ENCODE measurements at regions not wholly inside any gene's neighbourhood (a gene's known extent, or its start where the extent isn't known, plus 50 kb on each side); places are given as distances from the start of the nearest gene placed in this dataset.

GRCh38 chr4:44791831-44792230 lies 65.5 kb upstream of the GNPDA2 start:
- H3K36me3 ChIP-seq (ENCODE audit: control insufficient read depth, insufficient read depth, low read length) = no peaks in the 10 kb centered on the region
- DNase-seq = peak; percentile 34 to 73
- H3K4me1 ChIP-seq (ENCODE audit: control insufficient read depth, insufficient read depth, low read length) = no peaks in the 10 kb centered on the region
- no peaks in the 10 kb centered on the region for H3K27me3 ChIP-seq (ENCODE audit: control insufficient read depth, insufficient read depth, low read length)
- peaks cover 10% of the 10 kb centered on the region for H3K9me3 ChIP-seq (ENCODE audit: control insufficient read depth, low read depth, low read length)
- no peak overlapping the region for H3K27ac ChIP-seq (ENCODE audit: low read length)
- no peak overlapping the region for H3K4me3 ChIP-seq (ENCODE audit: low read length)
- no CpG with 5 or more reads among the region's 7 CpGs for WGBS (ENCODE audit: insufficient coverage, low lambda C conversion rate)

- Histone ChIP-seq H3K27ac (ENCODE audit: low read length) (no peak overlapping the region), H3K36me3 (ENCODE audit: control insufficient read depth, insufficient read depth, low read length) (no peaks in the 10 kb centered on the region), H3K27me3 (ENCODE audit: control insufficient read depth, insufficient read depth, low read length) (no peaks in the 10 kb centered on the region), H3K4me1 (ENCODE audit: control insufficient read depth, insufficient read depth, low read length) (no peaks in the 10 kb centered on the region), H3K4me3 (ENCODE audit: low read length) (no peak overlapping the region), H3K9me3 (ENCODE audit: control insufficient read depth, low read depth, low read length) (peaks cover 3% of the 10 kb centered on the region)
- no peak for DNase-seq
- WGBS (ENCODE audit: insufficient coverage, low lambda C conversion rate) = no CpG with 5 or more reads among the region's 1 CpG
Observed at GRCh38 chr4:44777115-44777514, 50.8 kb upstream of the GNPDA2 start.

All from large intestine (tissue), 3 donors.